GM23338 (cell line): ENCODE measurements at regions not wholly inside any gene's neighbourhood (a gene's known extent, or its start where the extent isn't known, plus 50 kb on each side); places are given as distances from the start of the nearest gene placed in this dataset.

ENCODE experiments used
- ATAC-seq: fragments of 200-7000 bp; cut with Tn5 transposase; 3 replicates; pipeline ENCODE4 v1.9.1; 2020
- DNase-seq: peaks from one replicate; pipeline ENCODE4 v3.0.0-alpha.2; 2015; ENCODE audit warnings: low spot score
- H2AFZ ChIP-seq: fragments of 200-600 bp; sonication (generic); 2 replicates; pipeline ENCODE4 v1.8.0; 2016; ENCODE audit warnings: antibody characterized with exemption, mild to moderate bottlenecking, moderate library complexity
- H3F3A ChIP-seq: fragments of 200-600 bp; sonication (generic); replicated peaks from 2 replicates; pipeline ENCODE4 v1.8.0; 2017; ENCODE audit warnings: antibody characterized with exemption, mixed run types, low read depth
- H3K27ac ChIP-seq: fragments of 200-600 bp; sonication (generic); 2 replicates; pipeline ENCODE4 v1.6.1; 2016; ENCODE audit warnings: low read depth
- H3K27me3 ChIP-seq: fragments of 200-600 bp; sonication (generic); 2 replicates; pipeline ENCODE4 v1.8.0; 2016; ENCODE audit warnings: mild to moderate bottlenecking, mixed run types, moderate library complexity; ENCODE audit not compliant: insufficient read depth
- H3K36me3 ChIP-seq: fragments of 200-600 bp; sonication (generic); 2 replicates; pipeline ENCODE4 v1.8.0; 2016; ENCODE audit warnings: mild to moderate bottlenecking; ENCODE audit not compliant: insufficient read depth
- H3K4me1 ChIP-seq: fragments of 200-600 bp; sonication (generic); 2 replicates; pipeline ENCODE4 v1.8.0; 2016; ENCODE audit warnings: mild to moderate bottlenecking, moderate library complexity; ENCODE audit not compliant: insufficient read depth
- H3K4me2 ChIP-seq: fragments of 200-600 bp; sonication (generic); 2 replicates; pipeline ENCODE4 v1.7.1; 2017; ENCODE audit warnings: mixed run types
- H3K4me3 ChIP-seq: fragments of 200-600 bp; sonication (generic); 2 replicates; pipeline ENCODE4 v1.6.1; 2016; ENCODE audit warnings: mixed run types
- H3K79me2 ChIP-seq: fragments of 200-600 bp; sonication (generic); replicated peaks from 2 replicates; pipeline ENCODE4 v1.8.0; 2017; ENCODE audit warnings: mild to moderate bottlenecking; ENCODE audit not compliant: insufficient read depth
- H3K9me2 ChIP-seq: fragments of 200-600 bp; sonication (generic); 2 replicates; pipeline ENCODE4 v1.8.0; 2017; ENCODE audit not compliant: insufficient read depth
- H4K20me1 ChIP-seq: fragments of 200-600 bp; sonication (generic); replicated peaks from 2 replicates; pipeline ENCODE4 v1.8.0; 2017; ENCODE audit warnings: mild to moderate bottlenecking; ENCODE audit not compliant: insufficient read depth
- H3K27ac Mint-ChIP-seq: 2 replicates; pipeline ENCODE4 v1.8.0; 2020; ENCODE audit warnings: inconsistent platforms, mild to moderate bottlenecking, moderate library complexity, mixed read lengths
- H3K27me3 Mint-ChIP-seq: 3 replicates; pipeline ENCODE4 v1.8.0; 2022; ENCODE audit warnings: low read depth, mild to moderate bottlenecking, moderate library complexity, mixed read lengths, inconsistent platforms; ENCODE audit not compliant: insufficient read depth, poor library complexity
- H3K36me3 Mint-ChIP-seq: 3 replicates; pipeline ENCODE4 v1.8.0; 2021; ENCODE audit warnings: low read depth, mild to moderate bottlenecking, inconsistent platforms, moderate library complexity, mixed read lengths
- H3K4me1 Mint-ChIP-seq: 3 replicates; pipeline ENCODE4 v1.8.0; 2020; ENCODE audit warnings: mild to moderate bottlenecking, inconsistent platforms, mixed read lengths
- H3K4me3 Mint-ChIP-seq: 3 replicates; pipeline ENCODE4 v1.8.0; 2021; ENCODE audit warnings: moderate library complexity, mild to moderate bottlenecking, inconsistent platforms, mixed read lengths
- H3K9me3 Mint-ChIP-seq: 3 replicates; pipeline ENCODE4 v1.8.0; 2020; ENCODE audit warnings: moderate library complexity, mild to moderate bottlenecking, inconsistent platforms, mixed read lengths
- CREB1 ChIP-seq: fragments of 250-450 bp; sonication (Bioruptor Pico); IDR thresholded peaks from 2 replicates; pipeline ENCODE4 v1.5.0; 2020; ENCODE audit warnings: low read depth, mild to moderate bottlenecking, moderate library complexity
- CTCF ChIP-seq, 2 experiments: fragments of 200-600 bp in 1 of 2; sonication (generic) in 1 of 2; conservative IDR thresholded peaks; 2 replicates each; pipeline versions ENCODE4 v1.5.1 to v1.6.1; 2016 to 2017; ENCODE audit warnings: antibody characterized with exemption in 2 of 2, low read depth in 2 of 2, mild to moderate bottlenecking in 2 of 2, moderate library complexity in 1 of 2
- ETS1 ChIP-seq: IDR thresholded peaks from 2 replicates; pipeline ENCODE4 v1.6.1; 2016; ENCODE audit warnings: antibody characterized with exemption
- EZH2 ChIP-seq: fragments of 200-600 bp; sonication (generic); IDR thresholded peaks from one replicate; pipeline ENCODE4 v1.8.0; 2017; ENCODE audit warnings: antibody characterized with exemption, mild to moderate bottlenecking, low read depth; ENCODE audit not compliant: unreplicated experiment
- EZH2phosphoT487 ChIP-seq: fragments of 200-600 bp; sonication (generic); IDR thresholded peaks from one replicate; pipeline ENCODE4 v1.8.1; 2018; ENCODE audit warnings: antibody characterized with exemption; ENCODE audit not compliant: unreplicated experiment
- ZNF462 ChIP-seq: fragments of 250-450 bp; sonication (Bioruptor Pico); IDR thresholded peaks from 2 replicates; pipeline ENCODE4 v1.5.0; 2020; ENCODE audit warnings: mild to moderate bottlenecking, moderate library complexity

GRCh38 chr2:129188451-129188850, 791.0 kb upstream of the RAB6C start:
- no peak overlapping the region for H3K27ac Mint-ChIP-seq
- H2AFZ ChIP-seq = no peak overlapping the region

GRCh38 chr2:129189617-129190319, 789.7 kb upstream of the RAB6C start:
- no peaks in the 10 kb centered on the region for H3K79me2 ChIP-seq
- Mint-ChIP-seq H3K4me1 (peaks cover 44% of the 10 kb centered on the region), H3K27ac (no peak overlapping the region), H3K27me3 (peaks cover 11% of the 10 kb centered on the region), H3K9me3 (no peaks in the 10 kb centered on the region; the same call in 2 of the 3 replicates), H3K36me3 (no peaks in the 10 kb centered on the region; the same call in 2 of the 3 replicates), H3K4me3 (no peak overlapping the region)
- no peak overlapping the region for H3K27ac ChIP-seq
- H3K36me3 ChIP-seq = no peaks in the 10 kb centered on the region
- peak overlapping the region; percentile 75 for H2AFZ ChIP-seq
- no peak overlapping the region for H3K4me3 ChIP-seq
- no peaks in the 10 kb centered on the region for H3F3A ChIP-seq
- H3K9me2 ChIP-seq = peaks cover 11% of the 10 kb centered on the region; the same call in 1 of the 2 replicates
- DNase-seq (peak; percentile 29), ATAC-seq (peak; percentile 51)
- TF ChIP-seq EZH2 (no peak), CREB1 (CRISPR knock-in tag) (no peak), CTCF (conservative IDR thresholded peaks at IDR 0.05; ENCODE audit: low read depth in 2 of 2) (peak in 1 of 2 experiments; percentile 22; a peak in 1 of 4 replicates)
- H3K4me2 ChIP-seq = no peak overlapping the region
- peaks cover 12% of the 10 kb centered on the region for H3K4me1 ChIP-seq
- H3K27me3 ChIP-seq = no peaks in the 10 kb centered on the region
- no peaks in the 10 kb centered on the region for H4K20me1 ChIP-seq

More at GRCh38 chr2:129188451-129188850, 791.0 kb upstream of the RAB6C start:
- Mint-ChIP-seq H3K27me3 (peaks cover 11% of the 10 kb centered on the region), H3K9me3 (no peaks in the 10 kb centered on the region; the same call in 2 of the 3 replicates), H3K4me3 (no peak overlapping the region), H3K36me3 (no peaks in the 10 kb centered on the region; the same call in 2 of the 3 replicates), H3K4me1 (peaks cover 38% of the 10 kb centered on the region)
- Histone ChIP-seq H3K36me3 (no peaks in the 10 kb centered on the region), H3F3A (no peaks in the 10 kb centered on the region), H3K79me2 (no peaks in the 10 kb centered on the region), H3K9me2 (peaks cover 11% of the 10 kb centered on the region; the same call in 1 of the 2 replicates), H3K4me3 (no peak overlapping the region), H3K27ac (no peak overlapping the region), H3K4me2 (no peak overlapping the region), H4K20me1 (no peaks in the 10 kb centered on the region), H3K27me3 (no peaks in the 10 kb centered on the region), H3K4me1 (peaks cover 12% of the 10 kb centered on the region)
- DNase-seq = no peak
- no peak for TF ChIP-seq ETS1
- no peak for ATAC-seq

GRCh38 chr2:129190494-129190893, 789.0 kb upstream of the RAB6C start:
- Mint-ChIP-seq H3K9me3 (no peaks in the 10 kb centered on the region; the same call in 2 of the 3 replicates), H3K4me1 (peaks cover 44% of the 10 kb centered on the region), H3K27ac (no peak overlapping the region), H3K4me3 (no peak overlapping the region; the same call in 2 of the 3 replicates), H3K36me3 (no peaks in the 10 kb centered on the region; the same call in 2 of the 3 replicates), H3K27me3 (peaks cover 11% of the 10 kb centered on the region)
- peaks cover 11% of the 10 kb centered on the region; the same call in 1 of the 2 replicates for H3K9me2 ChIP-seq
- H3K36me3 ChIP-seq = no peaks in the 10 kb centered on the region
- no peak overlapping the region for H2AFZ ChIP-seq
- H3K4me2 ChIP-seq = no peak overlapping the region
- H4K20me1 ChIP-seq = no peaks in the 10 kb centered on the region
- ATAC-seq = no peak
- no peaks in the 10 kb centered on the region for H3F3A ChIP-seq
- H3K27me3 ChIP-seq = no peaks in the 10 kb centered on the region
- H3K4me1 ChIP-seq = peaks cover 12% of the 10 kb centered on the region
- H3K4me3 ChIP-seq = no peak overlapping the region
- H3K27ac ChIP-seq = no peak overlapping the region
- no peaks in the 10 kb centered on the region for H3K79me2 ChIP-seq
- no peak for DNase-seq
- no peak for TF ChIP-seq EZH2phosphoT487
- no peak for TF ChIP-seq ZNF462 (CRISPR knock-in tag)
